ENCODE measurements at regions not wholly inside any gene's neighbourhood (a gene's known extent, or its start where the extent isn't known, plus 50 kb on each side); places are given as distances from the start of the nearest gene placed in this dataset.

GRCh38 chr10:78166261-78166660 is 132.6 kb downstream of the RPS24 start:
- DNase-seq = no peak
- no peak for ATAC-seq (ENCODE audit: low FRiP score in 2 of 2)
- Histone ChIP-seq H3K27ac (no peak overlapping the region), H3K9me3 (peaks cover 0 to 9% (median 2%) of the 10 kb centered on the region in 4 donors), H3K4me1 (no peaks in the 10 kb centered on the region), H3K27me3 (no peaks in the 10 kb centered on the region), H3K36me3 (no peaks in the 10 kb centered on the region), H3K4me3 (no peak overlapping the region)
- 92 to 96% methylated on average over 2 to 3 of the region's 3 CpGs for WGBS, 2 donors
- TF ChIP-seq POLR2A (IDR thresholded peaks at IDR 0.05) (no peak), CTCF (IDR thresholded peaks at IDR 0.05) (no peak), POLR2AphosphoS5 (IDR thresholded peaks at IDR 0.05) (no peak), EP300 (IDR thresholded peaks at IDR 0.05) (no peak)

- ATAC-seq (ENCODE audit: low FRiP score in 2 of 2) = no peak
- Histone ChIP-seq H3K27me3 (no peaks in the 10 kb centered on the region), H3K27ac (no peak overlapping the region), H3K4me1 (peaks cover 0 to 6% (median 0%) of the 10 kb centered on the region in 4 donors), H3K9me3 (no peaks in the 10 kb centered on the region), H3K36me3 (no peaks in the 10 kb centered on the region), H3K4me3 (no peak overlapping the region)
- 77 to 80% methylated on average over 4 of the region's 4 CpGs for WGBS, 2 donors
- TF ChIP-seq POLR2A (IDR thresholded peaks at IDR 0.05) (no peak), POLR2AphosphoS5 (IDR thresholded peaks at IDR 0.05) (no peak), CTCF (IDR thresholded peaks at IDR 0.05) (no peak), EP300 (IDR thresholded peaks at IDR 0.05) (no peak)
- DNase-seq = no peak
Measured at GRCh38 chr10:78169214-78169613, 135.6 kb downstream of the RPS24 start.

GRCh38 chr10:78170026-78170475 is 136.4 kb downstream of the RPS24 start:
- ATAC-seq (ENCODE audit: low FRiP score in 2 of 2) (no peak), DNase-seq (no peak)
- 74 to 79% methylated on average over 3 of the region's 3 CpGs for WGBS, 2 donors
- TF ChIP-seq EP300 (IDR thresholded peaks at IDR 0.05) (no peak), POLR2A (IDR thresholded peaks at IDR 0.05) (no peak), CTCF (IDR thresholded peaks at IDR 0.05) (no peak), POLR2AphosphoS5 (IDR thresholded peaks at IDR 0.05) (no peak)
- no peak overlapping the region for H3K4me3 ChIP-seq
- no peaks in the 10 kb centered on the region for H3K9me3 ChIP-seq
- no peaks in the 10 kb centered on the region for H3K36me3 ChIP-seq
- H3K27ac ChIP-seq = no peak overlapping the region
- H3K4me1 ChIP-seq = peaks cover 0 to 9% (median 0%) of the 10 kb centered on the region in 4 donors
- no peaks in the 10 kb centered on the region for H3K27me3 ChIP-seq

GRCh38 chr10:78171633-78172400 is 138.2 kb downstream of the RPS24 start:
- Histone ChIP-seq H3K27ac (no peak overlapping the region), H3K4me3 (no peak overlapping the region), H3K27me3 (no peaks in the 10 kb centered on the region), H3K4me1 (peaks cover 0 to 9% (median 4%) of the 10 kb centered on the region in 4 donors), H3K9me3 (no peaks in the 10 kb centered on the region), H3K36me3 (no peaks in the 10 kb centered on the region)
- TF ChIP-seq EP300 (IDR thresholded peaks at IDR 0.05) = no peak
- no peak for TF ChIP-seq POLR2A (IDR thresholded peaks at IDR 0.05)
- TF ChIP-seq CTCF (IDR thresholded peaks at IDR 0.05) = no peak
- TF ChIP-seq POLR2AphosphoS5 (IDR thresholded peaks at IDR 0.05) = no peak
- ATAC-seq (ENCODE audit: low FRiP score in 2 of 2) = no peak
- WGBS, 2 donors = 92 to 93% methylated on average over 6 of the region's 6 CpGs
- no peak for DNase-seq
